ENCODE measurements at regions not wholly inside any gene's neighbourhood (a gene's known extent, or its start where the extent isn't known, plus 50 kb on each side); places are given as distances from the start of the nearest gene placed in this dataset.

- TF ChIP-seq CTCF (IDR thresholded peaks at IDR 0.05; ENCODE audit: insufficient read depth, low read length, poor library complexity, severe bottlenecking) (no peak), EZH2phosphoT487 (conservative IDR thresholded peaks at IDR 0.05; ENCODE audit: low read length) (no peak)
These were observed 743.6 kb downstream of the KCNJ2 start for GRCh38 chr17:70912716-70913485.
